Stomach (tissue), 4 donors: ENCODE measurements at regions not wholly inside any gene's neighbourhood (a gene's known extent, or its start where the extent isn't known, plus 50 kb on each side); places are given as distances from the start of the nearest gene placed in this dataset.

ENCODE experiments used
- CTCF ChIP-seq, 7 experiments: fragments of 450-650 bp in 4 of 7; fragments of 200-600 bp in 3 of 7; sonication (generic) in 3 of 7; IDR thresholded peaks; one replicate each; pipeline ENCODE4 v1.5.1; 2016 to 2019; ENCODE audit warnings: antibody characterized with exemption in 7 of 7, control low read depth in 2 of 7, mild to moderate bottlenecking in 1 of 7
- POLR2AphosphoS5 ChIP-seq, 3 donors: sonication (generic); formaldehyde crosslinking; IDR thresholded peaks; one replicate each; pipeline ENCODE4 v1.6.1; 2016; ENCODE audit warnings: antibody characterized with exemption in 3 of 3

DNA sequence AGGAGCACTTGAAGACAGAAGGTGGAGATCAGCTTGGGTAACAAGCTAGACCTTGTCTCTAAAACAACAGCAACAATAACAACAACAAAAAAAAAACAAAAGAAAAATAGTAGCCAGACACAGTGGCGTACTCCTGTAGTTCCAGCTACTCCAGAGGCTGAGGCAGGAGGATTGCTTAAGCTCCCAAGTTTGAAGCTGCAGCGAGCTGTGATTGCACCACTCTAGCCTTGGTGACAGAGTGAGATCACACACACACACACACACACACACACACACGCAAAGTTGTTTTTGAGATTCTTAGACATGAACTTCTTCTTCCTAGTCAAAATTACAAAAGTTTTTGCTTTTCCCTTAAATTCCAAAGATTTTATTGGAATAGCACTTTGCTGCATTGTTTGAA, 93.0 kb upstream of the IGSF10 start:
- no peak for TF ChIP-seq CTCF (IDR thresholded peaks at IDR 0.05)
- TF ChIP-seq POLR2AphosphoS5 (IDR thresholded peaks at IDR 0.05), result no peak
